Spleen (tissue), 11 donors: ENCODE measurements at regions not wholly inside any gene's neighbourhood (a gene's known extent, or its start where the extent isn't known, plus 50 kb on each side); places are given as distances from the start of the nearest gene placed in this dataset.

Experiments
- DNase-seq: peaks from one replicate; pipeline ENCODE4 v3.0.0-alpha.2; 2020
- H3K27ac ChIP-seq, 8 donors: fragments of 200-600 bp; sonication (generic) in 7 of 8; 1 replicate in 4 of 8; 2 replicates in 4 of 8; pipeline versions ENCODE4 v1.5.0 to v1.8.0; 2016 to 2021; ENCODE audit warnings: inconsistent platforms in 4 of 8, mild to moderate bottlenecking in 4 of 8, moderate library complexity in 1 of 8
- H3K27me3 ChIP-seq, 7 donors: fragments of 200-600 bp; sonication (generic) in 6 of 7; replicated peaks in 1 of 7; 1 replicate in 4 of 7; 2 replicates in 3 of 7; pipeline versions ENCODE4 v1.5.0 to v1.8.0; 2016 to 2021; ENCODE audit warnings: inconsistent platforms in 3 of 7, mild to moderate bottlenecking in 1 of 7
- H3K36me3 ChIP-seq, 6 donors: fragments of 200-600 bp; sonication (generic) in 5 of 6; 1 replicate in 4 of 6; 2 replicates in 2 of 6; pipeline versions ENCODE4 v1.5.0 to v1.8.0; 2016 to 2021; ENCODE audit warnings: inconsistent platforms in 2 of 6
- H3K4me1 ChIP-seq, 6 donors: fragments of 200-600 bp; sonication (generic) in 5 of 6; 1 replicate in 3 of 6; 2 replicates in 3 of 6; pipeline versions ENCODE4 v1.5.0 to v1.8.0; 2016 to 2021; ENCODE audit warnings: inconsistent platforms in 3 of 6
- H3K4me3 ChIP-seq, 8 donors: fragments of 200-600 bp; sonication (generic) in 7 of 8; 1 replicate in 4 of 8; 2 replicates in 4 of 8; pipeline versions ENCODE4 v1.5.0 to v1.8.0; 2016 to 2021; ENCODE audit warnings: inconsistent platforms in 4 of 8, mild to moderate bottlenecking in 4 of 8, moderate library complexity in 2 of 8
- H3K9me3 ChIP-seq, 8 donors: fragments of 200-600 bp; sonication (generic) in 7 of 8; 1 replicate in 4 of 8; 2 replicates in 4 of 8; pipeline versions ENCODE4 v1.5.0 to v1.8.0; 2016 to 2021; ENCODE audit warnings: inconsistent platforms in 4 of 8
- POLR2A ChIP-seq, 3 donors: fragments of 450-650 bp; IDR thresholded peaks; one replicate each; pipeline ENCODE4 v1.5.1; 2017; ENCODE audit warnings: antibody characterized with exemption in 3 of 3, mild to moderate bottlenecking in 1 of 3
- POLR2AphosphoS5 ChIP-seq, 3 donors: sonication (generic); formaldehyde crosslinking; IDR thresholded peaks; one replicate each; pipeline ENCODE4 v1.5.1; 2017; ENCODE audit warnings: antibody characterized with exemption in 3 of 3
- WGBS, 5 donors: extraction: QIAGEN DNeasy Blood & Tissue Kit in 3 of 5; methylation state at CpG; one replicate each; pipeline versions ENCODE4 v1.1.5 to v1.1.7; 2013 to 2018; 5-methylcytosine and 5-hydroxymethylcytosine counted together
- intact Hi-C: fragments of 100-400 bp; cut with DNase I; formaldehyde crosslinking; loops from one replicate; pipeline ENCODE4 v1.15.0; 2023; ENCODE audit warnings: low total_unique reads
- TF ChIP-seq, protein P1 (sequence below), 11 experiments: fragments of 200-600 bp in 7 of 11; fragments of 450-650 bp in 4 of 11; sonication (generic) in 4 of 11; IDR thresholded peaks in 8 of 11; conservative IDR thresholded peaks in 3 of 11; 1 replicate in 7 of 11; 2 replicates in 4 of 11; pipeline versions ENCODE4 v1.4.0 to v1.8.0; 2016 to 2021; ENCODE audit warnings: antibody characterized with exemption in 11 of 11, inconsistent platforms in 4 of 11, mild to moderate bottlenecking in 1 of 11
- donor health status: healthy with polysubstance abuse.
- donor health status: DM: no; HTN: no; CAD: no; lungs with moderate emphysema.
- donor health status: DM: no; HTN: no; CAD: no.
- donor health status: Bipolar disorder and iron deficiency.
- donor health status: healthy.
- donor health status: DM: no; HTN: no; CAD: no.
- donor health status: DM: yes; HTN: yes; CAD: no.

DNA sequence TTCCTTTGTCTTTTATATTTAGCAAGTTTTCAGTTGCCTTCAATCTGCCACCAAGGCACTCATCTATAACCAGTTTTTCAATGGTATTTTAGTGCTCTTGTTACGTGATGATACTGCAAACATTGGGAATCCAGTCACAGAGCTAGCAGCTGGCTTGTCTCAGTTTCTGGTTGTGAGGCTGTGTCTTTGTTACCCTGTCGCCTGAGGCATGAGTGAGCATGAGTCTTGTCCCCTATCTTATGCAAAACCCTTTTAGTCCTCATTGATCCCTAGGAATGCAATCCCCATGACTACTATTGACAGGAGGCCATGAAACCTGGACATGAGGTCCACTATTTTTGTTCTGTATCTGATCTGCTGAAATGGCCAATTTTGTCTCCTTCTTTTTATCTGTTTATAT, 391.0 kb downstream of the LMO7 start:
- WGBS, 5 donors = 71 to 79% (median 72%) methylated on average over 2 of the region's 2 CpGs
- Histone ChIP-seq H3K27ac (no peak overlapping the region), H3K9me3 (peaks cover 0 to 5% (median 0%) of the 10 kb centered on the region in 8 donors), H3K4me1 (no peaks in the 10 kb centered on the region), H3K4me3 (no peak overlapping the region), H3K36me3 (no peaks in the 10 kb centered on the region), H3K27me3 (no peaks in the 10 kb centered on the region)
- TF ChIP-seq, protein P1, sequence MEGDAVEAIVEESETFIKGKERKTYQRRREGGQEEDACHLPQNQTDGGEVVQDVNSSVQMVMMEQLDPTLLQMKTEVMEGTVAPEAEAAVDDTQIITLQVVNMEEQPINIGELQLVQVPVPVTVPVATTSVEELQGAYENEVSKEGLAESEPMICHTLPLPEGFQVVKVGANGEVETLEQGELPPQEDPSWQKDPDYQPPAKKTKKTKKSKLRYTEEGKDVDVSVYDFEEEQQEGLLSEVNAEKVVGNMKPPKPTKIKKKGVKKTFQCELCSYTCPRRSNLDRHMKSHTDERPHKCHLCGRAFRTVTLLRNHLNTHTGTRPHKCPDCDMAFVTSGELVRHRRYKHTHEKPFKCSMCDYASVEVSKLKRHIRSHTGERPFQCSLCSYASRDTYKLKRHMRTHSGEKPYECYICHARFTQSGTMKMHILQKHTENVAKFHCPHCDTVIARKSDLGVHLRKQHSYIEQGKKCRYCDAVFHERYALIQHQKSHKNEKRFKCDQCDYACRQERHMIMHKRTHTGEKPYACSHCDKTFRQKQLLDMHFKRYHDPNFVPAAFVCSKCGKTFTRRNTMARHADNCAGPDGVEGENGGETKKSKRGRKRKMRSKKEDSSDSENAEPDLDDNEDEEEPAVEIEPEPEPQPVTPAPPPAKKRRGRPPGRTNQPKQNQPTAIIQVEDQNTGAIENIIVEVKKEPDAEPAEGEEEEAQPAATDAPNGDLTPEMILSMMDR (IDR thresholded peaks at IDR 0.05 in 8 of 11, conservative IDR thresholded peaks at IDR 0.05 in 3 of 11) = no peak
- no peak for TF ChIP-seq POLR2A (IDR thresholded peaks at IDR 0.05)
- TF ChIP-seq POLR2AphosphoS5 (IDR thresholded peaks at IDR 0.05) = no peak
- intact Hi-C loops = no loop called here
- no peak for DNase-seq

DNA sequence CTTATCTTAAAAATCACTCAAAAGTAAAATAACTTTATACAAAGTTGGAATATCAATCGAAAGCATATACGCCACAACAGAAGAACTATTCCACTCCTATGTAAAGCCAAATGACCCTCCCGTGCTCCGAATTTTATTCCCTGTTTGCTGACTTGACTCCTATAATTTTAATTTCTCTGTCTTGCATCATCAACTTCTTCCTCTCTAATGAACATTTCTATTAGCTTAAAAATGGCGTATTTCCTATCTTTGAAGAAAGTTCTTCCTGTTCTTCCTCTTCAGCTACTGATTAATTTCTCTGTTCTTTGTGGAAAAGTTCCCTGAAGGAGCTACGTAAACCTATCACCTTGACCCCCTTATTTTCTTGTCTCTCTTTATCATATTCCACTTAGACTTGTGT, 389.3 kb downstream of the LMO7 start:
- H3K4me3 ChIP-seq = no peak overlapping the region
- no peak for DNase-seq
- H3K27ac ChIP-seq = no peak overlapping the region
- peaks cover 0 to 5% (median 0%) of the 10 kb centered on the region in 8 donors for H3K9me3 ChIP-seq
- H3K36me3 ChIP-seq = no peaks in the 10 kb centered on the region
- 86 to 94% (median 89%) methylated on average over 6 of the region's 6 CpGs for WGBS, 5 donors
- H3K27me3 ChIP-seq = no peaks in the 10 kb centered on the region
- no peaks in the 10 kb centered on the region for H3K4me1 ChIP-seq
- intact Hi-C loops = no loop called here
- TF ChIP-seq POLR2A (IDR thresholded peaks at IDR 0.05) (no peak), POLR2AphosphoS5 (IDR thresholded peaks at IDR 0.05) (no peak)
- TF ChIP-seq, protein P1 (IDR thresholded peaks at IDR 0.05 in 8 of 11, conservative IDR thresholded peaks at IDR 0.05 in 3 of 11) = no peak

DNA sequence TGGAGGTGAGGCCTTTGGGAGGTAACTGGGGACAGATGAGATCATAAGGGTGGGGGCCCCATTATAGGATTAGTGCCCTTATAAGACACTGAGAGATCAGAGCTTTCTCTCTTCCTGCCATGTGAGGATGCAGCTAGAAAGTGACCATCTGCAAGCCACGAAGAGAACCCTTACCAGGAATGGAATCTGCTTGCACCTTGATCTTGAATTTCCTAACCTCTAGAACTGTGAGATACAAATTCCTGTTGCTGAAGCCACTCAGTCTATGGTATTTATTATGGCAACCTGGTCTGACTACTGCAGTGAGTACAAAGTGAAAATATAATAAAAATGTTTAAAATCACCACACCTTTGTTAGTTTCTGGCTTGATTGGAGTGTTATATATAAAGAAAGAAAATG, 388.0 kb downstream of the LMO7 start:
- Histone ChIP-seq H3K27me3 (no peaks in the 10 kb centered on the region), H3K27ac (no peak overlapping the region), H3K4me3 (no peak overlapping the region), H3K4me1 (no peaks in the 10 kb centered on the region), H3K9me3 (peaks cover 0 to 5% (median 0%) of the 10 kb centered on the region in 8 donors), H3K36me3 (no peaks in the 10 kb centered on the region)
- WGBS, 5 donors = 41 to 81% (median 71%) methylated on average over 1 of the region's 1 CpG
- DNase-seq = no peak
- TF ChIP-seq, protein P1 (IDR thresholded peaks at IDR 0.05 in 8 of 11, conservative IDR thresholded peaks at IDR 0.05 in 3 of 11) = no peak
- no peak for TF ChIP-seq POLR2AphosphoS5 (IDR thresholded peaks at IDR 0.05)
- no peak for TF ChIP-seq POLR2A (IDR thresholded peaks at IDR 0.05)
- intact Hi-C loops = no loop called here

DNA sequence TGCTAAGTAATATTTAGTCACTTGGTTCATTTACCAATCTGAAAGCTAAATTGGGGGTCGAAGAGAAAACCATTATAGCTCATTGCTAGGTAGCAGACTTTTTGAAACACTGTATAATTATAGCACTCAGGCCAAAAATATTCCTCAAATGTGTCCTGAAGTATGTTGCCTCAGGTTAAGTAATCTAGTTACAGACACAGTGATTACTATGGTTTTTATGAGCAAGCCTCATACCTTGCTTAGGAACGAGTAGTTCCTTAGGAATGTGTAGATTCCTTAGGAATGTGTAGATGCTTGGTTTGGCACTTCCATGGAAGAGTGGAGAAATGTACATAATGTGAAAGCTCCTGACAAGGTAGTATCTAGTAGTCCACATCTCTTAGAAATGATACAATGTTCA, 387.5 kb downstream of the LMO7 start:
- no peaks in the 10 kb centered on the region for H3K36me3 ChIP-seq
- intact Hi-C loops = no loop called here
- H3K9me3 ChIP-seq = peaks cover 0 to 5% (median 0%) of the 10 kb centered on the region in 8 donors
- no peaks in the 10 kb centered on the region for H3K27me3 ChIP-seq
- TF ChIP-seq POLR2AphosphoS5 (IDR thresholded peaks at IDR 0.05) = no peak
- H3K27ac ChIP-seq = no peak overlapping the region
- no peak for DNase-seq
- no peak overlapping the region for H3K4me3 ChIP-seq
- WGBS, 5 donors = 67 to 80% (median 77%) methylated on average over 2 of the region's 2 CpGs
- no peaks in the 10 kb centered on the region for H3K4me1 ChIP-seq

DNA sequence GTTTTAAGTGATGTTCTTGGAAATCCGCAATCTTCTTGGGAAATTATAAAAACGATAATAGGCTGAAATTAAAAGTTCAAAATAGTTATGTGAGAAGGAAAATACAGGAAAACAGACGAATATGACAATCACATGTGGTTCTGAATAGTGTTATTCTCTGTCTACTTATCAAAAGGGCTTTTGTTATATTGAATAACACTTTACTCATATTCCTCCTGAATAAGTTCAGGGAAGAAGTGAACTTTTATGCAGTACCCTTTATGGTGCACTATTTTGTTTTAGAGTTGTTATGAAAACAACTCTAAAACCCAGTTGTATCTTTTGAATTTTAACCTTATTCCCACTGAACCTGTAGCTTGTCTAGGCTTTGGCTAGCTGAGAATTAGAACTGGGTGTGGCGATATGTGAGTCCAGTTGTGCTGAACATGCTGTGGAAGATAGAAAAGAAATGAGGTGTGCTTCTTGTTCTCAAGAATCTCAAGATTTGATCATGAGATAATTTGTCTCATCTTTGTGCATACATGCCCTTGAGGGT, 384.4 kb downstream of the LMO7 start:
- H3K9me3 ChIP-seq = peaks cover 0 to 5% (median 0%) of the 10 kb centered on the region in 8 donors
- WGBS, 5 donors = 80 to 89% (median 86%) methylated on average over 4 of the region's 4 CpGs
- no peak overlapping the region for H3K27ac ChIP-seq
- TF ChIP-seq, protein P1 (IDR thresholded peaks at IDR 0.05 in 8 of 11, conservative IDR thresholded peaks at IDR 0.05 in 3 of 11) = no peak
- TF ChIP-seq POLR2AphosphoS5 (IDR thresholded peaks at IDR 0.05) = no peak
- no peak for TF ChIP-seq POLR2A (IDR thresholded peaks at IDR 0.05)
- no peaks in the 10 kb centered on the region for H3K4me1 ChIP-seq
- no peak for DNase-seq
- H3K4me3 ChIP-seq = no peak overlapping the region
- intact Hi-C loops = no loop called here
- no peaks in the 10 kb centered on the region for H3K36me3 ChIP-seq
- no peaks in the 10 kb centered on the region for H3K27me3 ChIP-seq
